BJ (cell line): ENCODE measurements at regions not wholly inside any gene's neighbourhood (a gene's known extent, or its start where the extent isn't known, plus 50 kb on each side); places are given as distances from the start of the nearest gene placed in this dataset.

Experiments used
- CTCF ChIA-PET: fragments of 350-600 bp; formaldehyde crosslinking; extraction: SDS; loops from one replicate; lab custom pipeline; 2021; ENCODE audit warnings: antibody characterized with exemption, inconsistent platforms; lab: Yijun Ruan, JAX
- POLR2A ChIA-PET: fragments of 300-600 bp; sonication (Branson Sonifier 250); formaldehyde crosslinking; extraction: SDS; loops from one replicate; lab custom pipeline; 2021; ENCODE audit warnings: antibody characterized with exemption; lab: Charles Lee
- DNase-seq: peaks from one replicate; pipeline ENCODE4 v3.0.0-alpha.2; 2011; ENCODE audit warnings: low read depth
- H3K27me3 ChIP-seq: 2 replicates; pipeline ENCODE4 v1.6.0; 2011; ENCODE audit warnings: low read length; ENCODE audit not compliant: control insufficient read depth, insufficient read depth
- H3K36me3 ChIP-seq: 2 replicates; pipeline ENCODE4 v1.5.1; 2011; ENCODE audit warnings: low read length; ENCODE audit not compliant: control insufficient read depth, insufficient read depth
- H3K4me3 ChIP-seq: 2 replicates; pipeline ENCODE4 v1.5.1; 2011; ENCODE audit warnings: low read depth, mild to moderate bottlenecking, control low read depth, low read length
- TF ChIP-seq, protein P1 (sequence below): IDR thresholded peaks from 2 replicates; pipeline ENCODE4 v1.5.1; 2011; ENCODE audit warnings: low read depth, mild to moderate bottlenecking, control low read depth, inconsistent platforms, low read length, moderate library complexity; ENCODE audit not compliant: insufficient read depth

DNA sequence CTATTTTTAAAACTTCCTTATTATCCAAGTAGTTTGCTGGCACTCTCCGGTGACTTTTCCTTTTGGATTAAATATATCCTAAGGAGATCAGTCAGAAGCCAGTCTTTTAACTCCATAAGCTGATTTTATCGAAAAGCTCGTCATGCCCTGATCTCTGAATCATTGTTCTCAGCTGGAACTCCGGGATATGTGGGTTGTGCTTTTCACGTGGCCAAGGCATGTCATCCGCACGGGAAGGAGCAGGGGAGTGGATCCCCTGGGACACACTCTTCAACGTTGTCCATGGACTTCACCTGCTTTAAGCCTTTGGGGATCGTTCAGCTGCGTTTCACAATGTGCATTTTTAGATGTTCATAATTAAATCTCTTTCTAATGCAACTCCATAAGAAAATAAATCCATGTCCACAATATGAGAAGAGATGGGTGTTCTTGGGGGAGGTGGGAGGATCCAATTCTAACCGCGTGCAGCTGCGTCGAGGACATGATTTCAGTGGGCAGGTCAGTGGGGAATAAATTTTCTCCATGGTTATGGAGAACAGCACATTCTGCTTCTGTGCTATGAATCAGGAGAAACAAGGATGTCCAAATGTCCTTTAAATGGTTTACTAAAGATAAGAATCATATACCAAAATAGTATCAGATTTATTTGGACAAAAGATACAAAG lies 229.5 kb upstream of the ADARB2 start:
- CTCF ChIA-PET = no interaction called here
- POLR2A ChIA-PET = no interaction called here
- TF ChIP-seq, protein P1, sequence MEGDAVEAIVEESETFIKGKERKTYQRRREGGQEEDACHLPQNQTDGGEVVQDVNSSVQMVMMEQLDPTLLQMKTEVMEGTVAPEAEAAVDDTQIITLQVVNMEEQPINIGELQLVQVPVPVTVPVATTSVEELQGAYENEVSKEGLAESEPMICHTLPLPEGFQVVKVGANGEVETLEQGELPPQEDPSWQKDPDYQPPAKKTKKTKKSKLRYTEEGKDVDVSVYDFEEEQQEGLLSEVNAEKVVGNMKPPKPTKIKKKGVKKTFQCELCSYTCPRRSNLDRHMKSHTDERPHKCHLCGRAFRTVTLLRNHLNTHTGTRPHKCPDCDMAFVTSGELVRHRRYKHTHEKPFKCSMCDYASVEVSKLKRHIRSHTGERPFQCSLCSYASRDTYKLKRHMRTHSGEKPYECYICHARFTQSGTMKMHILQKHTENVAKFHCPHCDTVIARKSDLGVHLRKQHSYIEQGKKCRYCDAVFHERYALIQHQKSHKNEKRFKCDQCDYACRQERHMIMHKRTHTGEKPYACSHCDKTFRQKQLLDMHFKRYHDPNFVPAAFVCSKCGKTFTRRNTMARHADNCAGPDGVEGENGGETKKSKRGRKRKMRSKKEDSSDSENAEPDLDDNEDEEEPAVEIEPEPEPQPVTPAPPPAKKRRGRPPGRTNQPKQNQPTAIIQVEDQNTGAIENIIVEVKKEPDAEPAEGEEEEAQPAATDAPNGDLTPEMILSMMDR = no peak
- no peak for DNase-seq
- no peaks in the 10 kb centered on the region for H3K36me3 ChIP-seq
- no peak overlapping the region for H3K4me3 ChIP-seq
- H3K27me3 ChIP-seq = no peaks in the 10 kb centered on the region

DNA sequence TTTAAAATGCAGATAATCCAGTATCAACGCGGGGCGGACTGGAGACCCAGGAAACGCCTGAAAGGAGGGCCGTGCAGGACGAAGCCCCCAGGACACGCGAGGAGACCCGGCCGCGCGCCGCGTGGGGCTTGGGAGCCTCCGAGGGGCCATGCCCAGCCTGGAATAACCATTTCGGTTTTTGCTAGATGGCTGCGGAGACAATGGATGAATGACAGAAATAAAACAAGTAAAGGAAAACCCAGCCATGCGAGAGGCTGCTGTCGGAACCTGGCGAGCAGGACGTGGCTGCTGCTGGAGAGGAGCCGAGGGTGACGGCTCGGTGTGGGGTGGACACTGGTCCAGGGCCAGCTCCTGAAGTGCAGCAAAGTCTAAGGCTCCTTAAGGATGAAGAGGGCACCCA lies 227.2 kb upstream of the ADARB2 start:
- ChIA-PET CTCF (no interaction called here), POLR2A (no interaction called here)

DNA sequence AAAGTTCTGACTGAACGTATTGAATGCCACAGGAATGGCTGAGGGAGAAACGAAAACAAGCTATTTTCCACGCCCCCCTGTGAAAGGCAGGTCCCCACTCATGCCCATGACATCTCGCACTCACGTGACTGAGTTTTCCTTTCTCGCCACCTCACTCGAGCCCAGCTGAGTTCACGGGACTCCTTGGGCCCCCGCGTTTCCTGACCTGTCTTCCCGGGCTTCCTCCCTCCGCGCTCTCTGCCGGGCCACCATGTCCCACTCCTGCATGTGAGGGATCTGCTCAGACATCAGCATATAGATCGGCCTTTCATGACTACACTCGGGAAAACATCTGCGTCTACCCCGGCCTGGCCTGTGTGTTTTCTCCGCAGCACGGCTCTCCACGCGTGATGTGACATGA lies 226.0 kb upstream of the ADARB2 start:
- TF ChIP-seq, protein P1 = no peak
- Histone ChIP-seq H3K4me3 (no peak overlapping the region), H3K36me3 (no peaks in the 10 kb centered on the region), H3K27me3 (no peaks in the 10 kb centered on the region)
- DNase-seq = no peak
- ChIA-PET CTCF (no interaction called here), POLR2A (no interaction called here)

More for the DNA sequence above, 227.2 kb upstream of the ADARB2 start:
- Histone ChIP-seq H3K27me3 (no peaks in the 10 kb centered on the region), H3K4me3 (no peak overlapping the region), H3K36me3 (no peaks in the 10 kb centered on the region)
- TF ChIP-seq, protein P1 = no peak
- no peak for DNase-seq

DNA sequence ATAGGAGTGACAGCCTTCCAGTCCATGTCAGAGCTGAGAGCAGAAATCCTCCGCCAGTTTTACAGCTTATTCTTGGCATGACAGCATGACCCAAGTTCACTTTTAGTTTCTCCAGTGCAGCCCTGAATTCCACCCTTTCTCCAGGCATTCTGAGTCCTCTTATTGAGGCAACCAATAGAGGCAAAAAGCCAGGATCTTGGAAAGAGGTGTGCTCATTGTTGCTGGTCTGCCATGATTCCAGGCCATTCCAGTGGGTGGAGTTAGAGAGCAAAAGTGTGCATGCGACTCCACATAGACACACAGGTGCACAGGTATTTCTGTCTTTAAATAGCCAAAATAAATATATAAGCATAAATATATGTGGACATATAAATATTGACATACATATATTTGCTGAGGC lies 224.7 kb upstream of the ADARB2 start:
- Histone ChIP-seq H3K36me3 (no peaks in the 10 kb centered on the region), H3K27me3 (no peaks in the 10 kb centered on the region), H3K4me3 (no peak overlapping the region)
- TF ChIP-seq, protein P1 = no peak
- ChIA-PET POLR2A (no interaction called here), CTCF (no interaction called here)
- DNase-seq = no peak

DNA sequence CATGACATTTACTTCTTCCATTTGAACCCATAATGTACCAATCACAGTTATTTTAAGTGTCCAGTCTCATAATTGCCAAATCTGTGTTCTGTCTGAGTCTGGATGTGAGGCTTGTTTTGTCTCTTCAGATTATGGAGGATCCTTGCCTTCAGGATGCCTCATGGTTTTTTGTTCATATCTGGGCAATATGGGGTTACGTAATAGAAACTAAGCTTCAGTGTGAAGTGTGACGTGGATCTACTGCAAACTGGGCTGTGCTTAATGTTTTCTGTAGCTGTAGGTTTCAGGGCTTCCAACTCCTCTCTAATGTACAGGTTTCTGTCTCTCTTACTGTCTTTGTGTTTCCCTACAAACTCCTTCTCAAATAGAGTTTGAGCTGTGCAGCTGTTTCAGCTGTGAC lies 223.7 kb upstream of the ADARB2 start:
- TF ChIP-seq, protein P1 = no peak
- no peaks in the 10 kb centered on the region for H3K27me3 ChIP-seq
- H3K4me3 ChIP-seq = no peak overlapping the region
- no peak for DNase-seq
- CTCF ChIA-PET = no interaction called here
- POLR2A ChIA-PET = no interaction called here
- no peaks in the 10 kb centered on the region for H3K36me3 ChIP-seq
